B cell (primary cell): ENCODE measurements at regions not wholly inside any gene's neighbourhood (a gene's known extent, or its start where the extent isn't known, plus 50 kb on each side); places are given as distances from the start of the nearest gene placed in this dataset.

Source experiments
- ATAC-seq: fragments of 200-7000 bp; cut with Tn5 transposase; one replicate; pipeline ENCODE4 v1.10.0; 2021; ENCODE audit warnings: low read depth, mild to moderate bottlenecking, moderate number of reproducible peaks, moderate library complexity
- CTCF ChIA-PET: fragments of 350-600 bp; sonication (Branson Sonifier 250); formaldehyde crosslinking; loops from one replicate; lab custom pipeline; 2021; ENCODE audit warnings: antibody characterized with exemption, inconsistent platforms; lab: Charles Lee
- POLR2A ChIA-PET: fragments of 350-600 bp; sonication (Branson Sonifier 250); formaldehyde crosslinking; loops from one replicate; lab custom pipeline; 2021; ENCODE audit warnings: antibody characterized with exemption; lab: Charles Lee
- DNase-seq: peaks from one replicate; pipeline ENCODE4 v3.0.0; 2013
- H2AFZ ChIP-seq: 2 replicates; pipeline ENCODE4 v1.6.1; 2012; ENCODE audit warnings: mild to moderate bottlenecking, low read depth, low read length; ENCODE audit not compliant: insufficient read depth, poor library complexity, severe bottlenecking
- H3K27ac ChIP-seq, 2 donors: 1 replicate in 1 of 2; 2 replicates in 1 of 2; pipeline ENCODE4 v1.5.1; 2012 to 2013; ENCODE audit warnings: low read length in 2 of 2, mild to moderate bottlenecking in 2 of 2, moderate library complexity in 1 of 2
- H3K27me3 ChIP-seq, 4 experiments: fragments of 200-600 bp in 1 of 4; sonication (generic) in 1 of 4; replicated peaks in 1 of 4; 1 replicate in 2 of 4; 2 replicates in 2 of 4; pipeline versions ENCODE4 v1.6.1 to v1.7.0; 2013 to 2016; ENCODE audit warnings: low read length in 3 of 4, mild to moderate bottlenecking in 2 of 4, mixed read lengths in 1 of 4, moderate library complexity in 1 of 4; ENCODE audit not compliant: insufficient read depth in 4 of 4, control insufficient read depth in 3 of 4; ENCODE audit errors: control extremely low read depth in 1 of 4
- H3K36me3 ChIP-seq, 2 experiments: replicated peaks in 1 of 2; 1 replicate in 1 of 2; 2 replicates in 1 of 2; pipeline versions ENCODE4 v1.6.1 to v1.7.1; 2013; ENCODE audit warnings: low read length in 1 of 2; ENCODE audit not compliant: insufficient read depth in 2 of 2, control insufficient read depth in 1 of 2; ENCODE audit errors: control extremely low read depth in 1 of 2, extremely low read depth in 1 of 2
- H3K4me1 ChIP-seq, 2 donors: fragments of 200-600 bp in 1 of 2; sonication (generic) in 1 of 2; 1 replicate in 1 of 2; 2 replicates in 1 of 2; pipeline versions ENCODE4 v1.5.1 to v1.6.1; 2013 to 2017; ENCODE audit warnings: low read length in 2 of 2; ENCODE audit not compliant: control insufficient read depth in 2 of 2, insufficient read depth in 2 of 2
- H3K4me2 ChIP-seq: replicated peaks from 2 replicates; pipeline ENCODE3; 2012; ENCODE audit warnings: mild to moderate bottlenecking, low read depth, low read length; ENCODE audit not compliant: poor library complexity, severe bottlenecking
- H3K4me3 ChIP-seq, 5 experiments: fragments of 200-600 bp in 1 of 5; sonication (generic) in 1 of 5; 1 replicate in 3 of 5; 2 replicates in 2 of 5; pipeline versions ENCODE4 v1.5.1 to v1.7.0; 2011 to 2016; ENCODE audit warnings: low read length in 4 of 5, mild to moderate bottlenecking in 4 of 5, low read depth in 2 of 5, control low read depth in 1 of 5, moderate library complexity in 1 of 5; ENCODE audit not compliant: insufficient read depth in 1 of 5; ENCODE audit errors: control extremely low read depth in 1 of 5, extremely low read depth in 1 of 5
- H3K79me2 ChIP-seq: fragments of 200-600 bp; sonication (generic); one replicate; pipeline ENCODE4 v1.6.0; 2016; ENCODE audit warnings: low read length; ENCODE audit not compliant: control insufficient read depth, insufficient read depth
- H3K9ac ChIP-seq: fragments of 200-600 bp; sonication (generic); 2 replicates; pipeline ENCODE4 v1.6.1; 2017; ENCODE audit warnings: mild to moderate bottlenecking, low read length, moderate library complexity
- H3K9me3 ChIP-seq, 3 donors: one replicate each; pipeline versions ENCODE4 v1.6.1 to v1.7.1; 2013; ENCODE audit warnings: low read length in 2 of 3; ENCODE audit not compliant: control insufficient read depth in 2 of 3, insufficient read depth in 1 of 3; ENCODE audit errors: control extremely low read depth in 1 of 3
- H4K20me1 ChIP-seq: 2 replicates; pipeline ENCODE4 v1.6.0; 2012; ENCODE audit warnings: mild to moderate bottlenecking, low read length; ENCODE audit not compliant: insufficient read depth, control insufficient read depth, poor library complexity, severe bottlenecking
- H3K27ac Mint-ChIP-seq: one replicate; pipeline ENCODE4 v1.8.0; 2021; ENCODE audit warnings: mixed read lengths
- H3K27me3 Mint-ChIP-seq: one replicate; pipeline ENCODE4 v1.8.0; 2021; ENCODE audit warnings: mixed read lengths
- H3K4me1 Mint-ChIP-seq: one replicate; pipeline ENCODE4 v1.8.0; 2021; ENCODE audit warnings: mixed read lengths
- H3K4me3 Mint-ChIP-seq: one replicate; pipeline ENCODE4 v1.8.0; 2021; ENCODE audit warnings: mixed read lengths
- H3K9me3 Mint-ChIP-seq: one replicate; pipeline ENCODE4 v1.8.0; 2022; ENCODE audit warnings: mixed read lengths; ENCODE audit not compliant: insufficient read depth
- CTCF ChIP-seq: fragments of 200-600 bp; IDR thresholded peaks from one replicate; pipeline ENCODE4 v1.8.0; 2022; ENCODE audit warnings: antibody characterized with exemption, mild to moderate bottlenecking
- EZH2 ChIP-seq: IDR thresholded peaks from 2 replicates; pipeline ENCODE4 v1.6.1; 2012; ENCODE audit warnings: borderline replicate concordance, low read depth, mild to moderate bottlenecking, moderate library complexity, low read length; ENCODE audit not compliant: insufficient read depth, poor library complexity, severe bottlenecking
- WGBS: methylation state at CpG from one replicate; pipeline ENCODE4 v1.1.5; 2013; ENCODE audit warnings: missing lambda C conversion rate; ENCODE audit not compliant: insufficient coverage; 5-methylcytosine and 5-hydroxymethylcytosine counted together
- intact Hi-C: fragments of 100-400 bp; cut with micrococcal nuclease; formaldehyde crosslinking; loops from one replicate; pipeline ENCODE4 v1.10.0; 2022

- peaks cover 2% of the 10 kb centered on the region for H3K4me1 Mint-ChIP-seq
- Histone ChIP-seq H3K27ac (no peak overlapping the region), H3K27me3 (no peaks in the 10 kb centered on the region), H3K4me2 (peak overlapping the region; percentile 24), H3K79me2 (no peaks in the 10 kb centered on the region), H3K4me1 (peaks cover 0 to 5% of the 10 kb centered on the region in 2 donors), H2AFZ (no peak overlapping the region), H3K9me3 (peaks cover 0 to 1% (median 0%) of the 10 kb centered on the region in 3 donors), H3K36me3 (no peaks in the 10 kb centered on the region), H4K20me1 (no peaks in the 10 kb centered on the region), H3K4me3 (no peak overlapping the region), H3K9ac (no peak overlapping the region)
- H3K27me3 Mint-ChIP-seq, result no peaks in the 10 kb centered on the region
- intact Hi-C loops, result no loop called here
- H3K27ac Mint-ChIP-seq, result no peak overlapping the region
- no peak for DNase-seq
- no peak overlapping the region for H3K4me3 Mint-ChIP-seq
- no peak for TF ChIP-seq CTCF
- TF ChIP-seq EZH2, result no peak
- peaks cover 5% of the 10 kb centered on the region for H3K9me3 Mint-ChIP-seq
- ChIA-PET POLR2A (no interaction called here), CTCF (no interaction called here)
- no peak for ATAC-seq
- no CpG with 5 or more reads among the region's 4 CpGs for WGBS
Observed at GRCh38 chr15:95741830-95742229, 588.7 kb upstream of the NR2F2 start.

- H3K27me3 Mint-ChIP-seq, result no peaks in the 10 kb centered on the region
- ATAC-seq, result no peak
Observed at GRCh38 chr15:95742256-95742655, 588.2 kb upstream of the NR2F2 start.

More at GRCh38 chr15:95742256-95742655, 588.2 kb upstream of the NR2F2 start:
- WGBS, result 100% methylated on average over 1 of the region's 3 CpGs
- TF ChIP-seq EZH2 (no peak), CTCF (no peak)
- H3K27ac ChIP-seq, result no peak overlapping the region
- peaks cover 2% of the 10 kb centered on the region for H3K4me1 Mint-ChIP-seq
- no peaks in the 10 kb centered on the region for H3K27me3 ChIP-seq
- CTCF ChIA-PET, result no interaction called here
- H3K27ac Mint-ChIP-seq, result no peak overlapping the region
- no peaks in the 10 kb centered on the region for H3K36me3 ChIP-seq
- no peak for DNase-seq
- peak overlapping the region; percentile 24 for H3K4me2 ChIP-seq
- peaks cover 0 to 1% (median 0%) of the 10 kb centered on the region in 3 donors for H3K9me3 ChIP-seq
- no peaks in the 10 kb centered on the region for H3K79me2 ChIP-seq
- peaks cover 2% of the 10 kb centered on the region for H3K9me3 Mint-ChIP-seq
- H3K4me1 ChIP-seq, result peaks cover 0 to 5% of the 10 kb centered on the region in 2 donors
- no peak overlapping the region for H2AFZ ChIP-seq
- no peaks in the 10 kb centered on the region for H4K20me1 ChIP-seq
- intact Hi-C loops, result no loop called here
- POLR2A ChIA-PET, result no interaction called here
- no peak overlapping the region for H3K4me3 ChIP-seq
- H3K9ac ChIP-seq, result no peak overlapping the region
- no peak overlapping the region for H3K4me3 Mint-ChIP-seq
